Effector memory CD4-positive, alpha-beta T cell (primary cell): ENCODE measurements at regions not wholly inside any gene's neighbourhood (a gene's known extent, or its start where the extent isn't known, plus 50 kb on each side); places are given as distances from the start of the nearest gene placed in this dataset.
"Not testable (repeated sequence)": the region's sequence is repeated elsewhere in the genome, so short reads cannot be mapped to it uniquely, and the experiment has no call there.

Experiments used
- DNase-seq, 3 donors: peaks; one replicate each; pipeline ENCODE4 v3.0.0-alpha.2; 2020
- H3K27ac ChIP-seq: 2 replicates; pipeline ENCODE4 v1.7.0; 2013; ENCODE audit warnings: mild to moderate bottlenecking, low read length, moderate library complexity; ENCODE audit not compliant: insufficient read depth, poor library complexity, severe bottlenecking
- H3K27me3 ChIP-seq: replicated peaks from 2 replicates; pipeline ENCODE4 v1.7.0; 2013; ENCODE audit warnings: mild to moderate bottlenecking, low read length; ENCODE audit not compliant: insufficient read depth, control insufficient read depth, poor library complexity, severe bottlenecking
- H3K36me3 ChIP-seq: 2 replicates; pipeline ENCODE4 v1.7.0; 2013; ENCODE audit warnings: mild to moderate bottlenecking, low read length, moderate library complexity; ENCODE audit not compliant: control insufficient read depth, insufficient read depth
- H3K4me1 ChIP-seq: 2 replicates; pipeline ENCODE4 v1.7.0; 2013; ENCODE audit warnings: low read length, mild to moderate bottlenecking; ENCODE audit not compliant: control insufficient read depth, insufficient read depth, poor library complexity, severe bottlenecking
- H3K4me3 ChIP-seq: 2 replicates; pipeline ENCODE4 v1.7.0; 2013; ENCODE audit warnings: low read length, low read depth, mild to moderate bottlenecking; ENCODE audit not compliant: insufficient read depth, poor library complexity, severe bottlenecking
- H3K9me3 ChIP-seq: 2 replicates; pipeline ENCODE4 v1.7.0; 2013; ENCODE audit warnings: mild to moderate bottlenecking, low read length, moderate library complexity; ENCODE audit not compliant: control insufficient read depth

DNA sequence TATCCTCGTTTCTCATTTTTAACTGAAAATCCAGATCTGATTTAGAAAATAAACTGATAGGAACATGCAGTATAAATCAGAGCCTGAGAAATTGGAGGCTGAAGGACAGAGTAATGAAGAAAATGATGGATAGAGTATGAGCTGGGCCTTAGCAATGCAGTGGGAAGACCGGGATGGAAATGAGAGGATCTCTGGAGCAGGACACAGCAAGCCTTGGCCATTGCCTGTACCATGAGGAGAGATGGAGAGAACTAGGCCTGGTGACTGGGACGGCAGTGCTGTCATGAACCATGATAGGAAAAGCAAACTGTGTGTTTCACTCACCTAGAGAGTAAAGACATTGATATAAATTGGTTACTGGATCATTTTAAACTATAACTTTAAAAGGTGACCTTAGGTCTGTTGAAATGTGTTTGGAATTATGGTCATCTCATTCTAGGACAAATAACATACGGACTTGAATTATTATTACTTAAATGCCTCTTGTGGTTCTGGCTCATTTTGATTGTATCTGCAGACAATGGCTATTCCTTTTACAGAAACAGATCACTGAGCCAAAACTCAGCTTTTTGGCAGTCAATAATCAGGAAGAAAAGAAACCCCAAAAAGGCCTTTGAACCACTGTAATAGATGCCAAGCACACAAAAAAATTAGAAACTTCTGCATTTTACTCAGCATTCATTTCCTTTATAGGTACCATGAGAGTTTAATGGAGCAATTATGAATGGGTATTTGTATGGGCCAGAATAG is 251.9 kb upstream of the PRKD1 start:
- Histone ChIP-seq H3K27ac (no peak overlapping the region), H3K4me3 (no peak overlapping the region), H3K27me3 (no peaks in the 10 kb centered on the region), H3K36me3 (no peaks in the 10 kb centered on the region), H3K4me1 (no peaks in the 10 kb centered on the region), H3K9me3 (no peaks in the 10 kb centered on the region)
- DNase-seq, result no peak

DNA sequence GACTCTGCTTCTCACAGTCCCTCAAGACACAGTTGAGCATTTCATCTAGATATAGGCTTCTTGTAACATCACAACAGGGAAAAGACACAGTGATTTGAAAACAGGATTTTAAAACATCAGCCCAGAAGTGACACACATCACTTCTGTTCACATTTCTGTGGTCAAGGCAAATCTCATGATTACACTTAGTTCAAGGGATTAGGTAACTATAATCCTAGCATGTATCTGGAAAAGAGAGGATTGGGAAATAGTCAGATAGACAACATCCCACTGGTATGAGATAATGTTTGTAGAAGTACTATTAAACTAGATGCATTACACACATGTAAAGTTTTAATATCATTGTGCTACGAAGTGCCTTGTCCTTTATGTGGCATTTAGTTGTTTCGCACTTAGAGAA is 252.6 kb upstream of the PRKD1 start:
- no peak for DNase-seq
- H3K27me3 ChIP-seq, result no peaks in the 10 kb centered on the region
- no peak overlapping the region for H3K27ac ChIP-seq

DNA sequence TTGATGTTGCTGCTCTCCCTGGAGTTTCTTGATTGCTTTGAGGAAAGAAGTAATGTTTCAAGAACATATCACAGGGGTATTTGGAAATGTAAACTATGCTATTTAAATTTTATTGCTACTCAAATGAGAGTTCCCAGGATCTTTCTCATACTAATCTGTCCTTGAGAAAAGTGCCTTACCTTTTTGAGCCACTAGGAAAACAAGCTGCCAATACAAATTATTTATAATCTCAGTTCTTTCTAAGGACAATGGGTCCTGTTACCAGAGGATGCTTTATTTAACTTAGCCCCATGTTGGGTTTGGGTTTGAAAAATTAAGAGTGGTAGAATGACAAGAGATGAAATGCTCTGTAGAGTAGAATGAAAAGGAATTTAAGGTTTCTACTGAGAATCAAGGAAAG is 258.2 kb upstream of the PRKD1 start:
- Histone ChIP-seq H3K4me3 (no peak overlapping the region), H3K27me3 (no peaks in the 10 kb centered on the region), H3K4me1 (no peaks in the 10 kb centered on the region), H3K27ac (no peak overlapping the region), H3K36me3 (no peaks in the 10 kb centered on the region), H3K9me3 (no peaks in the 10 kb centered on the region)
- DNase-seq, result no peak

More for the DNA sequence above, 252.6 kb upstream of the PRKD1 start:
- Histone ChIP-seq H3K36me3 (no peaks in the 10 kb centered on the region), H3K4me3 (no peak overlapping the region), H3K4me1 (no peaks in the 10 kb centered on the region), H3K9me3 (no peaks in the 10 kb centered on the region)

DNA sequence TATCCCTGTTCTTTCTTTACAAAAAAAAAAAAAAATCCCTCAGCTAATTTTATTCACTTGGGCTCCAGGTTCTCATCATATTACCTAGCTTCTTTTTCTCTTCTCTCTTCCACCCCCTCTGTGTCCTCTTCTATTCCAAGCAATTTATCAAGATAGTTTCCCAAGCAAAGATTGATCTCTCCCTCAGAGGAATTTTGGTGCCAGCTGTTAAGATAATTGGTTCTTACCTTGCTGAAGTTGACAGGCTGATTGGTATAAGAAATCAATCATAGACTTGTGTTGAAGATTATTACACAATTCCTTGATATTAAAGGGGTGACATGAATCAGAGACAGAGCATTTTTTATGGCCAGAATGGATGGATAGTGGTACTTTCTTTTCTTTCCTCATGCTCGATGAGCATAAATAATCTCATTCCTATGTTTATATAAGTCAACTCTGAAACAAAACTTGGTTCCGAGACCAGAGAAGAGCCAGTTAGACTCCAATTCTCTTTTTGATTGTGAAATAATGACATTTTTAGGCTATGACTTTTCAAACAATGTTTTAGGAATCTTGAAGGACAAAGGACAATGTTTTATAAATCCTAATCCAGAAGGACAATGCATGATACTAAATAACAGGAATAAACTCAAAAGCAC is 264.1 kb upstream of the PRKD1 start:
- Histone ChIP-seq H3K4me3 (no peak overlapping the region), H3K9me3 (no peaks in the 10 kb centered on the region), H3K27ac (no peak overlapping the region), H3K36me3 (no peaks in the 10 kb centered on the region), H3K4me1 (no peaks in the 10 kb centered on the region), H3K27me3 (no peaks in the 10 kb centered on the region)
- DNase-seq, result no peak

DNA sequence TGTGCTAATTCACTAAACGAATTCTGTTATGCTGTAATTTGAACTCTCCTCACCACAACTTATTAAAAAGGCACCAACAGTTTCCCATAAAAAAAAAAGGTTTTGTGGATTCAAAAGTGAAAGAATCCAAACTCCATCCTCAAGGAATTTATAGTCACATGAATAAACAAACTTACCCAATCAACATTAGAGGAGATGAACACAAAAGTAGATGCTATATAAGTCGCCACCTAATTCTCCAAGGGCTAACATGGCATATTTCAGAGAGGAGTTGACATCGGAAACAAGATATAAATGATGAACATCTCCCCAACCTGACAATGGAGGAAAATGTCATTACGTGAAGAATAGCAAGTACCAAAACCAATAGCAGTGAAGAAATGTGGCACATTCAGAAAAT is 265.5 kb upstream of the PRKD1 start:
- no peaks in the 10 kb centered on the region for H3K9me3 ChIP-seq
- no peaks in the 10 kb centered on the region for H3K4me1 ChIP-seq
- H3K27ac ChIP-seq, result no peak overlapping the region
- no peak for DNase-seq
- H3K4me3 ChIP-seq, result no peak overlapping the region
- H3K36me3 ChIP-seq, result no peaks in the 10 kb centered on the region
- H3K27me3 ChIP-seq, result no peaks in the 10 kb centered on the region

DNA sequence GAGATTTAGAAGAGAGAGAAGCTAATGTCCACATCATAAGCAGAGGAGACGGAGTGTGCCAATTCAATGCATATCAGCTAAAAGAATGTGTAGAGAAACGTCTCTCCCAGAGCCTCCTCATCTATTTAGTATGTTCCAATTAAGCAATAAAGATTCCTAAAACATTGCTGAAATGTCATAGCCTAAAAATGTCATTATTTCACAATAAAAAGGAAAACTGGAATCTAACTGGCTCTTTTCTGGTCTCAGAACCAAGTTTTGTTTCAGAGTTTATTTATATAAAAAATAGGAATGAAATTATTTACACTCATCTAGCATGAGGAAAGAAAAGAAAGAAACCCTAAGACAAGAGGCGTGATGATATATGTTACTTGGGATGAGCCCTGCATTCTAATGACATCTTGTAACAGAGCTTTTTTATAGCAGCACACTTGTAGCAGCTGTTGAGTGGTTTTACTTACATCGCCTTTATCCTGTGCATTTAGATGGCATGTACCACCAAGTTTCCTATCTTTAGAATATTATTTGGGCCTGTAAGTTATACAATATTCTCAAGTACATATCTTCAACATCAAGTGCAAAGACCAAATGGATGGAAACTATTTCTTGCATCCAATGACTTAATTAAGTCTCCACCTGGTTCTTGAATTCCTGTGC is 266.3 kb upstream of the PRKD1 start:
- Histone ChIP-seq H3K4me1 (no peaks in the 10 kb centered on the region), H3K27me3 (no peaks in the 10 kb centered on the region), H3K4me3 (no peak overlapping the region), H3K36me3 (no peaks in the 10 kb centered on the region), H3K27ac (no peak overlapping the region), H3K9me3 (no peaks in the 10 kb centered on the region)
- DNase-seq, result no peak

DNA sequence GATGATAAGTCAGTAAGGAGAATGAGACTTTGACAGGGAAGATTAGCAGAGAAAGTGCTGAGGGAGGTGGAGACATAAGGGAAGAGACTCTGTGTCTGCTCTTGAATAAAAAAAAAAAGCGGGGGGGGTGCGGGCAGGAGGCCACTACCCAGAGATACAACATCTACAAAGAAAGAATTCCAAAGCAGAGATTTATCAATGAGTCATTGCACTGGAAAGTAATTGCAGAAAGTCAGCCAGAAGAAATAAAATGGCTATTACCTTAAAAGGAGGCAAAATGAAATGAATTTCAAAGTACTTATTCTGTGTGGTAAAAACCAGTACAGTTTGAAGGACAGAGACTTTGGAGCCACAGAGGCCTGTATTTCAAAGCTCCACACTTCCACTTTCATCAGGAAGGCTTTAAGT is 267.1 kb upstream of the PRKD1 start:
- Histone ChIP-seq H3K36me3 (no peaks in the 10 kb centered on the region), H3K4me1 (no peaks in the 10 kb centered on the region), H3K27me3 (no peaks in the 10 kb centered on the region), H3K4me3 (no peak overlapping the region), H3K9me3 (no peaks in the 10 kb centered on the region), H3K27ac (no peak overlapping the region)
- no peak for DNase-seq

DNA sequence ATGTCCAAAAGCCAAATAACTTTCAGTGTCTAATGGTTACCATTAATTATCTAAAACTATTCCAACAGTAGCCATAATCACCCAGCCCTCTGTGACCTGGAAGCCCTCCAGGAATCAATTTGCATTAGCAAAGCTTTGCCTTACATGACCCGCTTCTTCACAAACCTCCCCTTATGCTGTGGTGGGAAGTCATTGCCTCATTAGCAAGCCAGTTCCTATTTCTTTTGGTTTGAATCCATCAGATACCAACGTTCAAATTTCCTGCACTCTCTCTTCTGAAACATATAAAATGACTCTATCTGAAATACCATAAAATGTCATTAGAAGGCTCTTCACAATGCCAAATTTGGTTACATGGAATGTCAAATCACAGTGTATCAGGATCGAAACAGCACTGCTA is 268.3 kb upstream of the PRKD1 start:
- H3K4me1 ChIP-seq, result no peaks in the 10 kb centered on the region
- H3K27ac ChIP-seq, result no peak overlapping the region

DNA sequence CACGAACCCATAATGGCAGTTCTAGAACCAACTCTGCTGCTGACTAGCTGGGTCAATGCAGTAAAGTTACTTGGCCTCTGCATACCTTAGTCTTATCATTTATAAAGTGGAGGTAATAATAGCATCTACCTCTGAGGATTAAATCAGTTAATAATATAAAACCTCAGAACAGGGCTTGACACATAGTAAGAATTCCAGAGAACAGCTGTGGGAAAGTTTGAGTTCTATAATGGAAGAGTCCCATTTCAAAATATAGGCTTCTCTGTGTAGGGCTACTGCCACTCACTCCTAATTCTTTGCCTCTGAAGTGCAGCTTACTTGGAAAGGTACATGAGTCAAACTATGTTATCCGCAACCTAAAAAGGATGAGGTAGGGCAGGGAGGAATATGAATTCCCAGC is 269.2 kb upstream of the PRKD1 start:
- no peaks in the 10 kb centered on the region for H3K36me3 ChIP-seq
- no peaks in the 10 kb centered on the region for H3K9me3 ChIP-seq
- no peaks in the 10 kb centered on the region for H3K27me3 ChIP-seq
- no peak for DNase-seq
- no peaks in the 10 kb centered on the region for H3K4me1 ChIP-seq
- H3K4me3 ChIP-seq, result no peak overlapping the region
- no peak overlapping the region for H3K27ac ChIP-seq

More for the DNA sequence above, 268.3 kb upstream of the PRKD1 start:
- Histone ChIP-seq H3K36me3 (no peaks in the 10 kb centered on the region), H3K27me3 (no peaks in the 10 kb centered on the region), H3K9me3 (no peaks in the 10 kb centered on the region), H3K4me3 (no peak overlapping the region)
- DNase-seq, result no peak

DNA sequence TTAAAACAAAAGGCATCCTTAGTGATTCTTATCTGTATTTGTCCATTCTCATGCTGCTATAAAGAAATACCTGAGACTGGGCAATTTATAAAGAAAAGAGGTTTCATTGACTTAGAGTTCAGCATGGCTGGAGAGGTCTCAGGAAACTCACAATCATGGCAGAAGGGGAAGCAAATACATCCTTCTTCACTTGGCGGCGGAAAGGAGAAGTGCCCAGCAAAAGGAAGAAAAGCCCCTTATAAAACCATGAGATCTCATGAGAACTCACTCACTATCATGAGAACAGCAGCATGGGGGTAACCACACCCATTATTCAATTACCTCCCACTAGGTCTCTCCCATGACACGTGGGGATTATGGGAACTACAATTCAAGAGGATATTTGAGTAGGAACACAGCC is 271.1 kb upstream of the PRKD1 start:
- not testable (repeated sequence) for DNase-seq, H3K9me3 ChIP-seq, H3K27ac ChIP-seq

More for the DNA sequence above, 271.1 kb upstream of the PRKD1 start:
- H3K4me3 ChIP-seq, H3K36me3 ChIP-seq, H3K4me1 ChIP-seq, H3K27me3 ChIP-seq: not testable (repeated sequence)
